ENCODE measurements at regions not wholly inside any gene's neighbourhood (a gene's known extent, or its start where the extent isn't known, plus 50 kb on each side); places are given as distances from the start of the nearest gene placed in this dataset.

DNA sequence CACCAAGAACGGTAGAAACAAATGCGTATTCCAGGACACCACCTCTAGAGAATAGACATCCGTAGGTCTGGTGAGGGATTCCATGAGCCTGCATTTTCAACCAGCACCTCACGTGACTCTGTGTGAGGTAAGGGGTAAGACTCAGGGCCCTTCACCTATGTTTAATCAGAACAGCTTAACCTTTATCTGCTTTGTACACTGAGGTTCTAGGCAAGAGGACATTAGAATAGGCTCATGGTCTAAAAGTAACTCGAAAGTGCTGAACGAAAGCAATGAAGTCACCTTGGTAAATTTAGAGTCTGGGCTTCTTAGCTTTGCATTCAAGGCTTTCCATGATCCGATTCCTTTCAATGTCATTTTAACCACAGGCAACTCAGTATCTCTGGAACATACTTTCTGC, 270.5 kb upstream of the CADM1 start:
- TF ChIP-seq POLR2A (IDR thresholded peaks at IDR 0.05) (no peak), EP300 (IDR thresholded peaks at IDR 0.05) (no peak), POLR2AphosphoS5 (IDR thresholded peaks at IDR 0.05) (no peak)
- TF ChIP-seq, protein P1, sequence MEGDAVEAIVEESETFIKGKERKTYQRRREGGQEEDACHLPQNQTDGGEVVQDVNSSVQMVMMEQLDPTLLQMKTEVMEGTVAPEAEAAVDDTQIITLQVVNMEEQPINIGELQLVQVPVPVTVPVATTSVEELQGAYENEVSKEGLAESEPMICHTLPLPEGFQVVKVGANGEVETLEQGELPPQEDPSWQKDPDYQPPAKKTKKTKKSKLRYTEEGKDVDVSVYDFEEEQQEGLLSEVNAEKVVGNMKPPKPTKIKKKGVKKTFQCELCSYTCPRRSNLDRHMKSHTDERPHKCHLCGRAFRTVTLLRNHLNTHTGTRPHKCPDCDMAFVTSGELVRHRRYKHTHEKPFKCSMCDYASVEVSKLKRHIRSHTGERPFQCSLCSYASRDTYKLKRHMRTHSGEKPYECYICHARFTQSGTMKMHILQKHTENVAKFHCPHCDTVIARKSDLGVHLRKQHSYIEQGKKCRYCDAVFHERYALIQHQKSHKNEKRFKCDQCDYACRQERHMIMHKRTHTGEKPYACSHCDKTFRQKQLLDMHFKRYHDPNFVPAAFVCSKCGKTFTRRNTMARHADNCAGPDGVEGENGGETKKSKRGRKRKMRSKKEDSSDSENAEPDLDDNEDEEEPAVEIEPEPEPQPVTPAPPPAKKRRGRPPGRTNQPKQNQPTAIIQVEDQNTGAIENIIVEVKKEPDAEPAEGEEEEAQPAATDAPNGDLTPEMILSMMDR (IDR thresholded peaks at IDR 0.05) = no peak
- DNase-seq (ENCODE audit: low spot score in 2 of 2) = no peak
- WGBS = 83% methylated on average over 7 of the region's 7 CpGs
- H3K36me3 ChIP-seq = no peaks in the 10 kb centered on the region
- no peak overlapping the region for H3K27ac ChIP-seq
- no peaks in the 10 kb centered on the region for H3K9me3 ChIP-seq
- no peaks in the 10 kb centered on the region for H3K27me3 ChIP-seq
- peaks cover 9% of the 10 kb centered on the region for H3K4me1 ChIP-seq
- H3K4me3 ChIP-seq = no peak overlapping the region

DNA sequence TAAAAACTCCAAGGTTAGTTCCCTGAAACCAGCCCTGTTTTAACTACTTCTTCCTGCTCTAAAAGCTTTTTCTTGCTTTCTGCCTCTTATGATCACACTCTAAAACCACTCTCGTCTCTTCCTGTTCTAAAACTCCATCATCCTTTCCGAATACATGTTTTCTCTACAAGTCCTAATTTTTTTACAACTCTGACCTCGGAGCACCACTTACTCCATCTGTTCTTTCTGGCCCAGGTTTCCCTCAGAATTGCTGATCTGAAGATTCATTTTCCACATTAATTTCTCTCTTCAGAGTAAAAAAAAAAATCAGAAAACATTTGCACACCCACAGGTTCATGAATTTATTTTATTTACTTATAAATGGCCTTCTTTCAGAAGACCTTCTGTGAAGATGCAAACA, 265.7 kb upstream of the CADM1 start:
- H3K36me3 ChIP-seq = no peaks in the 10 kb centered on the region
- TF ChIP-seq EP300 (IDR thresholded peaks at IDR 0.05) (no peak), POLR2AphosphoS5 (IDR thresholded peaks at IDR 0.05) (no peak), POLR2A (IDR thresholded peaks at IDR 0.05) (no peak)
- TF ChIP-seq, protein P1 (IDR thresholded peaks at IDR 0.05) = no peak
- H3K27me3 ChIP-seq = no peaks in the 10 kb centered on the region
- no peak overlapping the region for H3K27ac ChIP-seq
- H3K4me3 ChIP-seq = no peak overlapping the region
- H3K9me3 ChIP-seq = no peaks in the 10 kb centered on the region
- peaks cover 9% of the 10 kb centered on the region for H3K4me1 ChIP-seq
- DNase-seq (ENCODE audit: low spot score in 2 of 2) = no peak
- 85% methylated on average over 3 of the region's 3 CpGs for whole genome bisulfite sequencing

DNA sequence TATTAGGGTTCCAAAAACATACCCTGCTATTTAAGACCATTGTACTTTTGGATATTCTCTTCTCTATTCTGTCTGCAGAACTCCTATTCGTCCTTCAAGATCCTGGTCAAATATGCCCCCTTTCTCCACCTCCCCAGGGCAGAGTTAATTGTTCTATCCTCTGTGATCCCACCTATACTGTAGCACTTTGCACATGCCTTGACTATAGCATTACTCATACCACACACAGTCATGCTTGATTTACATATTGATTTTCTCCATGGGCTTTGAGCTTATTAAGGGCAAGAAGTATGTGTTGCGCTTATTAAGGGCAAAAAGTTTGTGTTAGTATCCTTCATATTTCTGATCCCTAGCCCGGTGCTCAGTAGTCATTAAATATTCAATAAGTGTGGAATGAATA, 263.7 kb upstream of the CADM1 start:
- whole genome bisulfite sequencing = 87% methylated on average over 3 of the region's 3 CpGs
- no peaks in the 10 kb centered on the region for H3K36me3 ChIP-seq
- no peak for DNase-seq (ENCODE audit: low spot score in 2 of 2)
- H3K27ac ChIP-seq = no peak overlapping the region
- TF ChIP-seq, protein P1 (IDR thresholded peaks at IDR 0.05) = no peak
- TF ChIP-seq POLR2AphosphoS5 (IDR thresholded peaks at IDR 0.05) (no peak), POLR2A (IDR thresholded peaks at IDR 0.05) (no peak), EP300 (IDR thresholded peaks at IDR 0.05) (no peak)
- H3K4me1 ChIP-seq = no peaks in the 10 kb centered on the region
- H3K4me3 ChIP-seq = no peak overlapping the region
- H3K9me3 ChIP-seq = no peaks in the 10 kb centered on the region
- H3K27me3 ChIP-seq = no peaks in the 10 kb centered on the region

DNA sequence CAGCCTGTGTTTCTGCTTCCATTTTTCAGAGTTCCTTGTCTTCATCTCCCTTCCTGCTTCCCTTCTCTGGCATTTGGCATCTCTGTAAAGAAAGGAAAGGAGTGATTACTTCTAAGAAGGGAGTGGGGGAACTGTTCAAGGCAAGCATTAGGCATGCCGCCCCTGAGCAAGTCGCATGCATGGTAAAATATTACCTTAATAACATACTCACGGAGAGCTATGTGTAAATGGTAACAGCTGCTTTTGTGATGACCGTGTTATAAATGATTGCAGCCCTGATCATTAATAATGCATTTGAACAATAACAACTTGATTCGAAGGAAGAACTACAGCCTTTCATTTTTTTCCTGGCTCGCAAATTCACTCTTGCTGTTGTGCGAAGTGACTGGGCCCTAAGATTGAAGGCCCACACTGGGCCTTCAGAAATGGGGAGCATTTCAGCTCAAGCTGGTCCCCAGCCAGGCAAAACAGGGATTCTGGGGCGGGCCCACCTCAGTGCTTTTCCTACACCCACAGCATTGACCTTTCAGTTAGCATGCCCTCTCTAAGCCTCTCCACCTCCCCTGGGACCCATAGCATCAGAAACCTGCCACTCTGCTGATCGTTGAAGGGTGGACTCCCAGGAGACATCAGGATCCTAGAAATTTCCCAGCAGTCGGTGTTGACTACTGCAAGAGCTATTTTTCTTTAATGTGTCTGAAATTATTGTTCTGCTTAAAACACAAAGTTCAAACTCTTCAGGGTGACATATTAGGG, 263.0 kb upstream of the CADM1 start:
- Histone ChIP-seq H3K9me3 (no peaks in the 10 kb centered on the region), H3K27ac (no peak overlapping the region), H3K4me1 (no peaks in the 10 kb centered on the region), H3K36me3 (no peaks in the 10 kb centered on the region), H3K4me3 (no peak overlapping the region), H3K27me3 (no peaks in the 10 kb centered on the region)
- TF ChIP-seq POLR2A (IDR thresholded peaks at IDR 0.05) (no peak), POLR2AphosphoS5 (IDR thresholded peaks at IDR 0.05) (no peak), EP300 (IDR thresholded peaks at IDR 0.05) (no peak)
- TF ChIP-seq, protein P1 (IDR thresholded peaks at IDR 0.05) = no peak
- DNase-seq (ENCODE audit: low spot score in 2 of 2) = no peak
- WGBS = 80% methylated on average over 10 of the region's 10 CpGs

DNA sequence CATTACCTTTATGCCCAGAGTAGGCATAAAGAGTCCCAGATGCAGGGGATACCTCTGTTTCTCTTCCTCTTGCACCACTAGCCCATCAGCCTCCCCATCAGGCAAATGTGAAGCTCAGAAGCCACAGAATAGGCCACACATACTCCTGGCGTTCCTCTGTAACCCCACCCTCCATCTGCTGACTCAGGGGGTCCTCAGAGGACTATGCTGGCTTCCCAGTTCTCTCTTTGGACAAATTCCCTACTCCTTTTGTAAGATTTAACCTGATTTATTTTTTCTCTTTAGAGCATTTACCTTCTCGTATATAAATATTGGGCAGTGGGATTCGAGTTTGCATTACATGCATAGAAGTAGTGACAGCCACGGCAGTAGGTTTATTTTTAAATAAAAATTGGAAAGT, 262.3 kb upstream of the CADM1 start:
- Histone ChIP-seq H3K36me3 (no peaks in the 10 kb centered on the region), H3K9me3 (no peaks in the 10 kb centered on the region), H3K27ac (no peak overlapping the region), H3K4me3 (no peak overlapping the region), H3K27me3 (no peaks in the 10 kb centered on the region), H3K4me1 (peaks cover 2% of the 10 kb centered on the region)
- no peak for DNase-seq (ENCODE audit: low spot score in 2 of 2)
- WGBS = 81% methylated on average over 4 of the region's 4 CpGs
- no peak for TF ChIP-seq POLR2A (IDR thresholded peaks at IDR 0.05)
- TF ChIP-seq, protein P1 (IDR thresholded peaks at IDR 0.05) = no peak
- no peak for TF ChIP-seq POLR2AphosphoS5 (IDR thresholded peaks at IDR 0.05)
- TF ChIP-seq EP300 (IDR thresholded peaks at IDR 0.05) = no peak

Data from suprapubic skin (tissue), 4 donors.